HG03039 (cell line): ENCODE measurements at regions not wholly inside any gene's neighbourhood (a gene's known extent, or its start where the extent isn't known, plus 50 kb on each side); places are given as distances from the start of the nearest gene placed in this dataset.
A peak's percentile ranks its signal among the peaks of the same experiment; 100 is the strongest.

ENCODE experiments used
- ATAC-seq: cut with Tn5 transposase; IDR thresholded peaks from one replicate; pipeline ENCODE4 v1.9.1; 2021; ENCODE audit warnings: mild to moderate bottlenecking, moderate library complexity; ENCODE audit not compliant: unreplicated experiment

- ATAC-seq: no peak
Observed at GRCh38 chr6:133818320-133818719, 70.6 kb upstream of the TCF21 start.

DNA sequence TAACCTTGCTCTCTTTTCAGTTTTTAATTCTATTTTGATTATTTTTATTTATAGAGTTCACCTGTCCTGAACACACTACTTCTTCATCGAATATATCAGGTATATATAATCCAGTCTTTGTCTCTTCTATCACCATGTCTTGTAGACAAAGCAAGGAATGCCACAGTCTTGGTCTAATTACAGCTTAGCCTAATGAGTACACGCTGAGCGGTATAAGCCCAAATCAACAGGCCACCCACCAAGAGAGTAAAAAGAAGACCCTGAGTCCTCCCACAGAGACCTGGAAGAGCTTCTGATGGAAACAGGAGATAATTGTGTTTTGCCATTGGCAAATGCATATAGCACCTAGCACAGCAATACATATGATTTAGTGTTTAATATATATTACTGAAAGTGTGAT lies 68.7 kb upstream of the TCF21 start:
- ATAC-seq: no peak

DNA sequence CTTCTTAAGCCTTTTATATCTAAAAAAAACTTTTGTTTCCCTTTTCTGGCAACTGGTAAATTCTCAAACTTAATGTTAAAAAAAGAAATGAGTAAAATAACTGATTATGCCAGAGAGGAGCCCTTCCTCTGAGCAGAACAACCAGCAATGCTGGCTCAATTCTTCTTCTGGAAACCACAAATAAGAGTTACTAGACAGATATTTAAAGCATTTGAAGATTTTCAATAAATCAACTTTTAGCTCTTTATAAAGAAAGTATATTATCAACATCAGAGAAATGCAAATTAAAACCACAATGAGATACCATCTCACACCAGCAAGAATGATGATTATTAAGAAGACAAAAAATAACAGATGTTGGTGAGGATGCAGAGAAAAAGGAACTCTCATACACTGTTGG lies 61.1 kb upstream of the TCF21 start:
- no peak for ATAC-seq

DNA sequence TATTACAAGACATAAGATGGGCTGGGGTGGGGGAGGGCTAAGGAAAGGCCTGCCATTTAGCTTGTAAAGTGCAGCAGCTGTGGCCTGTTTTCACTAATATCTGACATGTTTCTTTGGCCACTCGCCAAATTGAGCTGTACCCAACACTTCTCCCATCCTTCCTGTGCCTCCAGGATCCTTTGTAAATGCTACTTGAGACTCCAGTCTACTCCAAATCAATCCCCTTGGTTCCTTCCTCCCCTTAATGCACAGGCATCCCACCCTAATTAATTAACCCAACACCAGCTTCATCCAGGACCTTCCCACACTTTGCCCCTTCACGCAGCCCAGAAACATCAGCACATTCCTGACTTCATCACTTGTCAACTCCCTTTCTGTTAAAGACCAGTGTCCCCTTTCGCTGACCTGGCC lies 55.0 kb upstream of the TCF21 start:
- ATAC-seq: no peak

DNA sequence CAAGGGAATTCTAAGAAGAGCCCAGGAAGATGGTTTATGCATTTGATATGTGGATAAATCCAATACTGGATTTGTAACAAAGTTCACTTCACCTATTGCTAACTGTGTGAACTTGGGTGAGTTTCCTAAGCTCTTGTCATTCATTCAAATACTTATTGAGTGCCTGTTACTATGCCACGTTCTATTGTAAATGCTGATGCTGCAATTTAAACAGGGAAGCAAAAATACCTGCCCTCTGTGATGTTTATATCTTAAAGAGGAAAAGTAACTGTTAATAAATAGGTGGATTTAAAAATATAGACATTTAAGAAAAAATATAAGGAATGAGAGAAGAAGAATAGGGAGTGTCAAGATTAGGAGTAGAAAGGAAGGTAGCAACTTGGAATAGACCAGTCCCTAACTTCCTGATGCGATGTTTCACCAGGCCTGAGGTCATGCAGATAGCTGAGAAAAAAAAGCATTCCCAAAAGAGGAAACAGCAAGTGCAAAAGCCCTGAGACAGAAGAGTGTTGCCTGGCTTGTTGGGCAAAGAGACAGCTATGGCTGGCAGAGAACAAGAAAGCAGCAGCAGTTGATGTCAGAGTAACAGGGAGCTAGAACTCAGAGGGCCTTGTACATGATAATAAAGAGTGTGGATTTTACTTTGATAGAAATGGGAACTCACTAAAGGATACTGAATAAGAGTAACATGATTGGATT lies 54.3 kb upstream of the TCF21 start:
- ATAC-seq: no peak

GRCh38 chr6:133835901-133836300 lies 53.0 kb upstream of the TCF21 start:
- ATAC-seq: no peak

- ATAC-seq: peak; percentile 67
Observed at GRCh38 chr6:133837801-133838349, 51.0 kb upstream of the TCF21 start.
